ENCODE measurements at regions not wholly inside any gene's neighbourhood (a gene's known extent, or its start where the extent isn't known, plus 50 kb on each side); places are given as distances from the start of the nearest gene placed in this dataset.
"Not testable (repeated sequence)": the region's sequence is repeated elsewhere in the genome, so short reads cannot be mapped to it uniquely, and the experiment has no call there.

GRCh38 chr3:24545887-24546286 is 51.2 kb upstream of the THRB start:
- no peak for DNase-seq

GRCh38 chr3:24548278-24548677 is 53.6 kb upstream of the THRB start:
- no peak for DNase-seq

- no peak for DNase-seq
Observed at GRCh38 chr3:24550588-24550987, 55.9 kb upstream of the THRB start.

- no peak for DNase-seq
Observed at GRCh38 chr3:24551626-24552025, 57.0 kb upstream of the THRB start.

- no peak for DNase-seq
Observed at GRCh38 chr3:24562895-24563294, 68.2 kb upstream of the THRB start.

GRCh38 chr3:24565053-24565452 is 70.4 kb upstream of the THRB start:
- DNase-seq: no peak

GRCh38 chr3:24565656-24566055 is 71.0 kb upstream of the THRB start:
- no peak for DNase-seq

- DNase-seq: no peak
Observed at GRCh38 chr3:24566927-24567326, 72.3 kb upstream of the THRB start.

- not testable (repeated sequence) for DNase-seq
Observed at GRCh38 chr3:24572409-24572808, 77.8 kb upstream of the THRB start.

- DNase-seq: no peak
Observed at GRCh38 chr3:24573576-24573975, 78.9 kb upstream of the THRB start.

GRCh38 chr3:24578324-24578723 is 83.7 kb upstream of the THRB start:
- no peak for DNase-seq

GRCh38 chr3:24578951-24579421 is 84.3 kb upstream of the THRB start:
- no peak for DNase-seq

GRCh38 chr3:24582431-24583403 is 88.1 kb upstream of the THRB start:
- no peak for DNase-seq

- DNase-seq: no peak
Observed at GRCh38 chr3:24586920-24587319, 92.3 kb upstream of the THRB start.

GRCh38 chr3:24588629-24589512 is 94.2 kb upstream of the THRB start:
- no peak for DNase-seq

- no peak for DNase-seq
Observed at GRCh38 chr3:24589513-24589851, 94.8 kb upstream of the THRB start.

- DNase-seq: no peak
Observed at GRCh38 chr3:24589931-24590880, 95.6 kb upstream of the THRB start.

- no peak for DNase-seq
Observed at GRCh38 chr3:24591191-24591590, 96.5 kb upstream of the THRB start.

GRCh38 chr3:24591661-24592555 is 97.3 kb upstream of the THRB start:
- no peak for DNase-seq

GRCh38 chr3:24594161-24594560 is 99.5 kb upstream of the THRB start:
- DNase-seq: no peak

GRCh38 chr3:24595796-24596195 is 101.1 kb upstream of the THRB start:
- no peak for DNase-seq

GRCh38 chr3:24596626-24597025 is 102.0 kb upstream of the THRB start:
- no peak for DNase-seq

Measured in NCI-H1092 (cell line).